PFSK-1 (cell line): ENCODE measurements at regions not wholly inside any gene's neighbourhood (a gene's known extent, or its start where the extent isn't known, plus 50 kb on each side); places are given as distances from the start of the nearest gene placed in this dataset.

Experiments used
- FOXP2 ChIP-seq: optimal IDR thresholded peaks from 2 replicates; pipeline ENCODE3; 2011; ENCODE audit warnings: borderline replicate concordance, control low read depth, inconsistent platforms; ENCODE audit not compliant: insufficient read depth; ENCODE audit errors: extremely low read length, extremely low read depth
- POLR2AphosphoS5 ChIP-seq: IDR thresholded peaks from 2 replicates; pipeline ENCODE4 v1.6.1; 2012; ENCODE audit warnings: low read depth, mild to moderate bottlenecking, control low read depth, low read length, moderate library complexity
- SIN3A ChIP-seq: IDR thresholded peaks from 2 replicates; pipeline ENCODE4 v1.6.1; 2012; ENCODE audit warnings: mild to moderate bottlenecking, low read length, moderate library complexity, borderline replicate concordance; ENCODE audit not compliant: insufficient read depth
- TAF1 ChIP-seq: IDR thresholded peaks from 2 replicates; pipeline ENCODE4 v1.6.1; 2012; ENCODE audit warnings: low read length, control low read depth, borderline replicate concordance; ENCODE audit not compliant: insufficient read depth
- TF ChIP-seq, protein P1 (sequence below), 2 experiments: IDR thresholded peaks; 2 replicates each; pipeline versions ENCODE4 v1.6.1 to v1.8.0; 2011 to 2012; ENCODE audit warnings: low read depth in 2 of 2, low read length in 2 of 2, control low read depth in 1 of 2, inconsistent platforms in 1 of 2, mild to moderate bottlenecking in 1 of 2, moderate library complexity in 1 of 2; ENCODE audit not compliant: insufficient read depth in 1 of 2

DNA sequence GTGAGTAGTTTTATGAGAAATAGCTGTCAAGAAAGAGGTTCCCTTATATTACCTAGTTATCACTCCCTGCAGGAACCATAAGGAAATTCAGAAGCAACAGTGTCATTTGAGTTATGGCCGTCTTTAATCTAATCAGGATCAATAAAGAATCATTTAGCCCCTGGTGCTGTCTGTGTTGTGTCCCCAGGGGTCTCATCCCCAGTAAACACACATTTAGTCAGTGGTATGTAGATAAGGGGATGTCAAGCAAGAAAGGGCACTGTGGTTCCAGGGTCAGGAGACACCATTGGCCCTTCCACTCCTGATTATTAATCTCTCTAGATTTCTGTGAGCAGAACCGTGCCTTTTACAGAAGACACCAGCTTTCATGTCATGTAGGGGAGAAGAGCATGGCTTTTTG is 158.0 kb upstream of the SEMA6A start:
- TF ChIP-seq TAF1 (no peak), SIN3A (no peak), POLR2AphosphoS5 (no peak), FOXP2 (no peak)
- TF ChIP-seq, protein P1, sequence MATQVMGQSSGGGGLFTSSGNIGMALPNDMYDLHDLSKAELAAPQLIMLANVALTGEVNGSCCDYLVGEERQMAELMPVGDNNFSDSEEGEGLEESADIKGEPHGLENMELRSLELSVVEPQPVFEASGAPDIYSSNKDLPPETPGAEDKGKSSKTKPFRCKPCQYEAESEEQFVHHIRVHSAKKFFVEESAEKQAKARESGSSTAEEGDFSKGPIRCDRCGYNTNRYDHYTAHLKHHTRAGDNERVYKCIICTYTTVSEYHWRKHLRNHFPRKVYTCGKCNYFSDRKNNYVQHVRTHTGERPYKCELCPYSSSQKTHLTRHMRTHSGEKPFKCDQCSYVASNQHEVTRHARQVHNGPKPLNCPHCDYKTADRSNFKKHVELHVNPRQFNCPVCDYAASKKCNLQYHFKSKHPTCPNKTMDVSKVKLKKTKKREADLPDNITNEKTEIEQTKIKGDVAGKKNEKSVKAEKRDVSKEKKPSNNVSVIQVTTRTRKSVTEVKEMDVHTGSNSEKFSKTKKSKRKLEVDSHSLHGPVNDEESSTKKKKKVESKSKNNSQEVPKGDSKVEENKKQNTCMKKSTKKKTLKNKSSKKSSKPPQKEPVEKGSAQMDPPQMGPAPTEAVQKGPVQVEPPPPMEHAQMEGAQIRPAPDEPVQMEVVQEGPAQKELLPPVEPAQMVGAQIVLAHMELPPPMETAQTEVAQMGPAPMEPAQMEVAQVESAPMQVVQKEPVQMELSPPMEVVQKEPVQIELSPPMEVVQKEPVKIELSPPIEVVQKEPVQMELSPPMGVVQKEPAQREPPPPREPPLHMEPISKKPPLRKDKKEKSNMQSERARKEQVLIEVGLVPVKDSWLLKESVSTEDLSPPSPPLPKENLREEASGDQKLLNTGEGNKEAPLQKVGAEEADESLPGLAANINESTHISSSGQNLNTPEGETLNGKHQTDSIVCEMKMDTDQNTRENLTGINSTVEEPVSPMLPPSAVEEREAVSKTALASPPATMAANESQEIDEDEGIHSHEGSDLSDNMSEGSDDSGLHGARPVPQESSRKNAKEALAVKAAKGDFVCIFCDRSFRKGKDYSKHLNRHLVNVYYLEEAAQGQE (IDR thresholded peaks at IDR 0.05; ENCODE audit: insufficient read depth in 1 of 2, low read depth in 2 of 2, low read length in 2 of 2): no peak

DNA sequence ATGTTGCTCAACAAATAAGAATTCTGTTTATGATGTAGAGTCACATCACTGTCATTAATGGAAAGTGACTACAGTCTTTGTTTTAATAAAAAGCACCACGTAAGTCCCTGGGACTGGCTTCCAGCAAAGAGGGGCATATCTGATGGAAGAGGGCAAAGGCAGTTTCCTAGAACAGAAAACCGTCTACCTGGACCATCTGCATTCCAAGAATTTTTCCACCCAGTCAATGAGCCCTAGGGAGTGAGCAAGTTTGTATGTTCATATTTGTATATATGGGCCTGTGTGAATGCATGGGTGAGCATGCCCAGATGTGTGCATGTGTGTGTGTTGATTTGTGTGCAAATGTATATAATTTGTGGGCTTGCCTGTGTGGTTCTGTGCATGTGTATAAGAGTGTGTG is 156.8 kb upstream of the SEMA6A start:
- TF ChIP-seq FOXP2: no peak
- TF ChIP-seq, protein P1 (IDR thresholded peaks at IDR 0.05; ENCODE audit: insufficient read depth in 1 of 2, low read depth in 2 of 2, low read length in 2 of 2): no peak
- no peak for TF ChIP-seq POLR2AphosphoS5
- TF ChIP-seq SIN3A: no peak
- TF ChIP-seq TAF1: no peak

DNA sequence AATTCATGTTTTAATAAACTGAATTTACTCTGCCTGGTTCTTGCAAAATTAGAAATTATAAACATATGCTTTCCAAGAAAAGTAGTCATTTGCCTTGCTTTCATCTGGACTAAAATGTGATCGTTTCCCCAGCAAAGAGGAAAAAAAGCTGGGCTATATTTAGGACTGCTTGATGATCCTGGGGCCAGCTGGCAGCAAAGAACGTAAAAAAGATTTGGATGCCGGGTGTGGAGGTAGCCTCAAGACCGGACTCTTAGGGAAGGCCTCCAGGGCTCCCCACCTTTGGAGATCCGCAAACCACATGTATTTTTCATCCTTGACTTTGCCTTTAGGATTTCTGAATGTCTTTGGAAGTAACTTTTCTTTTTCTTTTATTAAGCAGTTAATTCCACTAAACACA is 156.1 kb upstream of the SEMA6A start:
- TF ChIP-seq TAF1: no peak
- no peak for TF ChIP-seq POLR2AphosphoS5
- TF ChIP-seq SIN3A: no peak
- no peak for TF ChIP-seq FOXP2
- TF ChIP-seq, protein P1 (IDR thresholded peaks at IDR 0.05; ENCODE audit: insufficient read depth in 1 of 2, low read depth in 2 of 2, low read length in 2 of 2): no peak

DNA sequence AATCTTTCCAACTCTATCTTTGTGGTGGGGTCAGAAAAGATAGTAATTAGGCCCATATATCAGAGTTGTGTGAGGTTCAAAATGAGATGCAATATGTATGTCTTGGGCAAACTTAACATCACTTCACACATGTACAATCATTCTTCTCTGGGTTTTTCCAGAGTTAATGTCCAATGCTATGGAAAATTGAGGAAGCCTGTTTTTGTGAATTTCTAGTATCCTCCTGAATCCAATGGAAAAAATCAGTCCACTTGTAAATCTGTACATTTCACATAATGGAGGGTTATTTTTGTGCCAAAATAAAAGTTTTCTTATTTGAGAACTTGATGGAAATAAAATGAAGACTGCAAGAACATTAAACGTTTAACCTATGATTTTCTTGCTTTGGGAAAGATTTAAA is 155.6 kb upstream of the SEMA6A start:
- TF ChIP-seq FOXP2 (no peak), SIN3A (no peak), TAF1 (no peak), POLR2AphosphoS5 (no peak)
- TF ChIP-seq, protein P1 (IDR thresholded peaks at IDR 0.05; ENCODE audit: insufficient read depth in 1 of 2, low read depth in 2 of 2, low read length in 2 of 2): no peak

DNA sequence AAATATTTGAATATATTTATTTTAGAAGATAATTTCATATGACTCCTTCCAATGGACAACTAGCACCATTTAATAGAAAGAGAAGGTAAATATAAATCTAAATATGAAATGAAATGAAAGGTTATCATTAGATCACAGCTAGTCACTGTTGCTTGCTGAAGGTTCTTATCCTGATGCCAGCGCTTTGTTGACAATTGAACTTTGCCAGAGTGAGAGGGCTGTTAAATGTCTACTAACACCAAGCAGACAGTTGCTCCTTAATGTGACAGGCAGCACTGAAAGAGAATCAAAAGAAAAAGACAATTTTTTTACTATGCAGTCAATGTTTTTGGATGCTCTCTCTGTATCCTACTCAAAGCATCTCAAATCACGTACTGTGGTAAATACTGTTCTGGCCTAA is 152.6 kb upstream of the SEMA6A start:
- TF ChIP-seq FOXP2 (no peak), SIN3A (no peak), POLR2AphosphoS5 (no peak), TAF1 (no peak)
- TF ChIP-seq, protein P1 (IDR thresholded peaks at IDR 0.05; ENCODE audit: insufficient read depth in 1 of 2, low read depth in 2 of 2, low read length in 2 of 2): no peak
